ENCODE measurements at regions not wholly inside any gene's neighbourhood (a gene's known extent, or its start where the extent isn't known, plus 50 kb on each side); places are given as distances from the start of the nearest gene placed in this dataset.

GRCh38 chr2:102910724-102911123 is 148.9 kb downstream of the TMEM182 start:
- TF ChIP-seq EZH2 (IDR thresholded peaks at IDR 0.05; ENCODE audit: borderline replicate concordance, low read length): no peak
- TF ChIP-seq, protein P1, sequence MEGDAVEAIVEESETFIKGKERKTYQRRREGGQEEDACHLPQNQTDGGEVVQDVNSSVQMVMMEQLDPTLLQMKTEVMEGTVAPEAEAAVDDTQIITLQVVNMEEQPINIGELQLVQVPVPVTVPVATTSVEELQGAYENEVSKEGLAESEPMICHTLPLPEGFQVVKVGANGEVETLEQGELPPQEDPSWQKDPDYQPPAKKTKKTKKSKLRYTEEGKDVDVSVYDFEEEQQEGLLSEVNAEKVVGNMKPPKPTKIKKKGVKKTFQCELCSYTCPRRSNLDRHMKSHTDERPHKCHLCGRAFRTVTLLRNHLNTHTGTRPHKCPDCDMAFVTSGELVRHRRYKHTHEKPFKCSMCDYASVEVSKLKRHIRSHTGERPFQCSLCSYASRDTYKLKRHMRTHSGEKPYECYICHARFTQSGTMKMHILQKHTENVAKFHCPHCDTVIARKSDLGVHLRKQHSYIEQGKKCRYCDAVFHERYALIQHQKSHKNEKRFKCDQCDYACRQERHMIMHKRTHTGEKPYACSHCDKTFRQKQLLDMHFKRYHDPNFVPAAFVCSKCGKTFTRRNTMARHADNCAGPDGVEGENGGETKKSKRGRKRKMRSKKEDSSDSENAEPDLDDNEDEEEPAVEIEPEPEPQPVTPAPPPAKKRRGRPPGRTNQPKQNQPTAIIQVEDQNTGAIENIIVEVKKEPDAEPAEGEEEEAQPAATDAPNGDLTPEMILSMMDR (conservative IDR thresholded peaks at IDR 0.05 in 1 of 2, IDR thresholded peaks at IDR 0.05 in 1 of 2; ENCODE audit: extremely low read depth in 1 of 2, insufficient read depth in 1 of 2, low read depth in 1 of 2, low read length in 2 of 2): no peak

Data from mammary epithelial cell (primary cell).